OCI-LY1 (cell line): ENCODE measurements at regions not wholly inside any gene's neighbourhood (a gene's known extent, or its start where the extent isn't known, plus 50 kb on each side); places are given as distances from the start of the nearest gene placed in this dataset.

Experiments used
- H2AFZ ChIP-seq: fragments of 200-600 bp; sonication (generic), shearing (Covaris generic); 2 replicates; pipeline ENCODE4 v1.6.0; 2014; ENCODE audit warnings: antibody characterized with exemption, mild to moderate bottlenecking, low read length
- H3F3A ChIP-seq: fragments of 200-600 bp; sonication (generic), shearing (Covaris generic); 2 replicates; pipeline ENCODE4 v1.6.0; 2014; ENCODE audit warnings: mild to moderate bottlenecking, antibody characterized with exemption, low read length, moderate library complexity; ENCODE audit not compliant: insufficient read depth
- H3K27ac ChIP-seq: fragments of 200-600 bp; sonication (generic); 2 replicates; pipeline ENCODE4 v1.5.1; 2014; ENCODE audit warnings: low read length, mixed run types, mild to moderate bottlenecking, low read depth; ENCODE audit not compliant: poor library complexity, severe bottlenecking
- H3K27me3 ChIP-seq: fragments of 200-600 bp; sonication (generic); 2 replicates; pipeline ENCODE4 v1.6.0; 2014; ENCODE audit warnings: antibody characterized with exemption, mild to moderate bottlenecking, low read length, moderate library complexity; ENCODE audit not compliant: insufficient read depth
- H3K36me3 ChIP-seq: fragments of 200-600 bp; sonication (generic); 2 replicates; pipeline ENCODE4 v1.6.1; 2014; ENCODE audit warnings: mild to moderate bottlenecking, antibody characterized with exemption, low read length, moderate library complexity, mixed read lengths; ENCODE audit not compliant: insufficient read depth
- H3K4me1 ChIP-seq: fragments of 200-600 bp; sonication (generic); 2 replicates; pipeline ENCODE4 v1.5.1; 2014; ENCODE audit warnings: mild to moderate bottlenecking, low read length, moderate library complexity; ENCODE audit not compliant: insufficient read depth, severe bottlenecking
- H3K4me2 ChIP-seq: fragments of 200-600 bp; sonication (generic), shearing (Covaris generic); 2 replicates; pipeline ENCODE4 v1.6.1; 2014; ENCODE audit warnings: low read length
- H3K4me3 ChIP-seq: fragments of 200-600 bp; sonication (generic); 2 replicates; pipeline ENCODE4 v1.5.1; 2014; ENCODE audit warnings: low read length, low read depth, mild to moderate bottlenecking, mixed read lengths; ENCODE audit not compliant: poor library complexity, severe bottlenecking
- H3K79me2 ChIP-seq: fragments of 200-600 bp; shearing (Covaris generic); 2 replicates; pipeline ENCODE4 v1.6.1; 2016; ENCODE audit warnings: mixed run types, low read length, mixed read lengths; ENCODE audit not compliant: insufficient read depth
- H3K9ac ChIP-seq: fragments of 200-600 bp; sonication (generic), shearing (Covaris generic); 2 replicates; pipeline ENCODE4 v1.6.1; 2014; ENCODE audit warnings: mild to moderate bottlenecking, low read length, mixed read lengths
- H3K9me2 ChIP-seq: fragments of 200-600 bp; sonication (generic), shearing (Covaris generic); 2 replicates; pipeline ENCODE4 v1.6.1; 2014; ENCODE audit warnings: low read depth, mild to moderate bottlenecking, low read length, mixed read lengths
- H3K9me3 ChIP-seq: fragments of 200-600 bp; shearing (Covaris generic); 2 replicates; pipeline ENCODE4 v1.6.1; 2014; ENCODE audit warnings: low read length, mixed read lengths
- H4K20me1 ChIP-seq: fragments of 200-600 bp; sonication (generic), shearing (Covaris generic); 2 replicates; pipeline ENCODE4 v1.6.0; 2016; ENCODE audit warnings: mild to moderate bottlenecking, low read length; ENCODE audit not compliant: insufficient read depth
- EZH2 ChIP-seq: fragments of 200-600 bp; sonication (generic), shearing (Covaris generic); IDR thresholded peaks from 2 replicates; pipeline ENCODE4 v1.8.0; 2017; ENCODE audit warnings: borderline replicate concordance, mixed run types, mild to moderate bottlenecking, antibody characterized with exemption, low read length, moderate library complexity, mixed read lengths
- TF ChIP-seq, protein P1 (sequence below): fragments of 200-600 bp; sonication (generic), shearing (Covaris generic); IDR thresholded peaks from 2 replicates; pipeline ENCODE4 v1.5.1; 2017; ENCODE audit warnings: mild to moderate bottlenecking, antibody characterized with exemption, low read length, moderate library complexity, mixed read lengths

DNA sequence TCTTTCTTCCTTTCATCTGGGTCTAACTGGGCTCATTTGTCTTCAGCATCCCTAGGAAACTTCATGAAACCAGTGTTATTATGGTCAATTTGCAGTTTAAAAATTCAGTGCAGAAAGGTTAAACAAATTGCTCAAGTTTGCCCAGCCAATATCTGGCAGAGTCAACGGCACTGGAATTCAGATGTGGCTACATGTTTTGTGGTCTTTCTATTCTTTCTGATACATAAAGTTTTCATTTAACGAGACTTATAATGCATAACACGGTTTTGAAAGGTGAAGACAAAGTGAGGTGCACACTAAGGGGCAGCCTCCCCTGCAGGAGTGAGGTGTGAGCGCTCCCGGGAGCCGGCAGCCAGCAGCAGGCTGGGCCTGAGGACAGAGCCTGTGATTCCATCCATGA is 164.6 kb downstream of the RTP5 start:
- TF ChIP-seq, protein P1, sequence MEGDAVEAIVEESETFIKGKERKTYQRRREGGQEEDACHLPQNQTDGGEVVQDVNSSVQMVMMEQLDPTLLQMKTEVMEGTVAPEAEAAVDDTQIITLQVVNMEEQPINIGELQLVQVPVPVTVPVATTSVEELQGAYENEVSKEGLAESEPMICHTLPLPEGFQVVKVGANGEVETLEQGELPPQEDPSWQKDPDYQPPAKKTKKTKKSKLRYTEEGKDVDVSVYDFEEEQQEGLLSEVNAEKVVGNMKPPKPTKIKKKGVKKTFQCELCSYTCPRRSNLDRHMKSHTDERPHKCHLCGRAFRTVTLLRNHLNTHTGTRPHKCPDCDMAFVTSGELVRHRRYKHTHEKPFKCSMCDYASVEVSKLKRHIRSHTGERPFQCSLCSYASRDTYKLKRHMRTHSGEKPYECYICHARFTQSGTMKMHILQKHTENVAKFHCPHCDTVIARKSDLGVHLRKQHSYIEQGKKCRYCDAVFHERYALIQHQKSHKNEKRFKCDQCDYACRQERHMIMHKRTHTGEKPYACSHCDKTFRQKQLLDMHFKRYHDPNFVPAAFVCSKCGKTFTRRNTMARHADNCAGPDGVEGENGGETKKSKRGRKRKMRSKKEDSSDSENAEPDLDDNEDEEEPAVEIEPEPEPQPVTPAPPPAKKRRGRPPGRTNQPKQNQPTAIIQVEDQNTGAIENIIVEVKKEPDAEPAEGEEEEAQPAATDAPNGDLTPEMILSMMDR, result no peak
- TF ChIP-seq EZH2, result no peak
- Histone ChIP-seq H3F3A (no peaks in the 10 kb centered on the region), H3K79me2 (no peaks in the 10 kb centered on the region), H3K27me3 (no peaks in the 10 kb centered on the region), H3K9ac (no peak overlapping the region), H3K4me2 (no peak overlapping the region), H4K20me1 (no peaks in the 10 kb centered on the region), H3K27ac (no peak overlapping the region), H3K4me3 (no peak overlapping the region), H3K36me3 (no peaks in the 10 kb centered on the region), H3K9me2 (no peaks in the 10 kb centered on the region), H3K9me3 (no peaks in the 10 kb centered on the region), H2AFZ (no peak overlapping the region), H3K4me1 (no peaks in the 10 kb centered on the region)

DNA sequence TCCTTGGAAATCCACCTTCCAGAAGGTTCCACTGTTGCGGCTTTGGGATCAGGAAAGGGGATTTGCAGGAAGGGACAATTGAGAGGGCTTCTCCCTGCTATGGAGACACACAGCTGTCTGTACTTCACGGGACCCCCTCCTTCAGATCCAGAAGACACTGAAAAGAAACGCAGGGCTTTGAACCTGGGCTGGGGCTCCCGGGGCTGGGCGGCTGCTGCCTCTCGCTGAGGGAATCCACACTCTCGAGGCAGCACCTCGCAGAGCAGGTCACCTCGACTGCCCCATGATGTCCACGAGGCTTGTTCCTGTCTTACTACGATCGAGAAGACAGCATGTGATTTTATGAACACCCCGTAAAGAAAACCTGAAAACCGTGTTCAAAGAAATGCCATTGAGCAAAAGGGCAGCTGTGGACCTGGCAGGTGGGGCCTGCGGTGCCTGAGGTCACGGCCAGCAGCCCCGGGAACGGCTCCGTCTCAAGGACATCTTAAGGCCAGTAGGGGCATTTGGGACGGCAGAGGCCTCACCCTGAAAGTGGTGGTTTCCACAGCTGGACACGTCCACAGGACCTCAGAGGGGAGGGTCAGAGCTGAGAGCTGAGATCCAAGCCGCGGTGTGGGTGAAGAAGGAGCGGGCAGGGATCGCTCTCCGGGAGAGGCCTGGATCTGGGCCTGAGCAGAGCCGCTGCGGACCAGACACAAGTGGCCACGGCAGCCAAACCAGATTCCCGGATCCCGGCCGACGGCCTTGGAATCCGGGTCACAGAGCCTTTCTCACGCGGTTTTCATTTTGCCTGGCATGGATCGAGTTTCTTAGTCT is 165.7 kb downstream of the RTP5 start:
- H3K79me2 ChIP-seq, result no peaks in the 10 kb centered on the region
- TF ChIP-seq, protein P1, result no peak
- TF ChIP-seq EZH2, result no peak
- no peaks in the 10 kb centered on the region for H3F3A ChIP-seq
- no peaks in the 10 kb centered on the region for H3K4me1 ChIP-seq
- H3K36me3 ChIP-seq, result no peaks in the 10 kb centered on the region
- H4K20me1 ChIP-seq, result no peaks in the 10 kb centered on the region
- no peak overlapping the region for H3K4me2 ChIP-seq
- H3K9me2 ChIP-seq, result no peaks in the 10 kb centered on the region
- no peak overlapping the region for H3K9ac ChIP-seq
- no peaks in the 10 kb centered on the region for H3K9me3 ChIP-seq
- no peak overlapping the region for H2AFZ ChIP-seq
- H3K27ac ChIP-seq, result no peak overlapping the region
- H3K4me3 ChIP-seq, result no peak overlapping the region
- no peaks in the 10 kb centered on the region for H3K27me3 ChIP-seq

DNA sequence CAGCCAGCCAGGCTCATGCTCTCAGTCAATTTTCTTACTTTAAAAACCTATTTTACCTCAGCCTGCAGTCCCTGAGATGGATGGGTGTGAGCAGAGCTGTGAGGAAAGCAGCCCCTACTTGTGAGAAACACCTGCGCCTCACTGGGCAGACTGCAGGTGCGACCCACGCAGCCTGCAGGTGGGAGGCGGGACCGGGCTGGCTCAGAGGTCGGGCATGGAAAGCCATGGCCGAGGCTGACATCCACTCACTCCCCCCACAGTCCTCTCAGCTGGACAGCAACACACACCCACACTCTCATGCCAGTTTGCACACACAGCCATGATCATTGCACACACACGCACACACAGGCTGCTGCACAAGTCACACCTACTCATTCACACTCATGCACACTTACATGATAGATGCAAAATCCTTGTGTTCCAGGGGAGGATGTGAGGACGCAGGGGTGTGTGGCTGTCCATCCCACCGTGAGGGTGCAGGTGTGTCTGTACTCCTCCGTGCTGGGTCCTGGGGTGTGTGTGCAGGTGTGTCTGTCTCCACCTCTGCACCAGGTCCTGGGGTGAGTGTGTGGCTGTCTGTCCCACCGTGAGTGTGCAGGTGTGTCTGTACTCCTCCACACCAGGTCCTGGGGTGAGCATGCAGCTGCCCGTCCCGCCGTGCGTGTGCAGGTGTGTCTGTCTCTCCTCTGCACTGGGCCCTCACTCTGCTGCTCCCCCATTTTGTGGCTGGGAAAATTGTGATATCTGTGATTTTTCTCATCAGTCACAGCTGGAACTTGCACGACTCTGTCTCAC is 166.5 kb downstream of the RTP5 start:
- Histone ChIP-seq H3K4me1 (no peaks in the 10 kb centered on the region), H3K9me3 (no peaks in the 10 kb centered on the region), H3K9me2 (no peaks in the 10 kb centered on the region), H3K4me2 (no peak overlapping the region), H4K20me1 (no peaks in the 10 kb centered on the region), H2AFZ (no peak overlapping the region), H3K27me3 (no peaks in the 10 kb centered on the region), H3K79me2 (no peaks in the 10 kb centered on the region), H3K27ac (no peak overlapping the region), H3K4me3 (no peak overlapping the region), H3K9ac (no peak overlapping the region), H3K36me3 (no peaks in the 10 kb centered on the region), H3F3A (no peaks in the 10 kb centered on the region)
- no peak for TF ChIP-seq EZH2
- TF ChIP-seq, protein P1, result no peak
